Thyroid gland (tissue), 4 donors: ENCODE measurements at regions not wholly inside any gene's neighbourhood (a gene's known extent, or its start where the extent isn't known, plus 50 kb on each side); places are given as distances from the start of the nearest gene placed in this dataset.
A peak's percentile ranks its signal among the peaks of the same experiment; 100 is the strongest.

Source experiments
- DNase-seq, 2 donors: peaks; one replicate each; pipeline ENCODE4 v3.0.0-alpha.2; 2019
- H3K27ac ChIP-seq, 3 donors: fragments of 200-600 bp; sonication (generic); 1 replicate in 2 of 3; 2 replicates in 1 of 3; pipeline ENCODE4 v1.5.1; 2016 to 2019; ENCODE audit warnings: mild to moderate bottlenecking in 1 of 3, moderate library complexity in 1 of 3
- H3K27me3 ChIP-seq: fragments of 200-600 bp; sonication (generic); one replicate; pipeline ENCODE4 v1.5.1; 2019
- H3K36me3 ChIP-seq, 2 donors: fragments of 200-600 bp; sonication (generic); one replicate each; pipeline ENCODE4 v1.5.1; 2016 to 2019
- H3K4me1 ChIP-seq, 2 donors: fragments of 200-600 bp; sonication (generic); one replicate each; pipeline ENCODE4 v1.5.1; 2017 to 2019
- H3K4me3 ChIP-seq, 3 donors: fragments of 200-600 bp; sonication (generic); replicated peaks in 1 of 3; 1 replicate in 2 of 3; 2 replicates in 1 of 3; pipeline ENCODE4 v1.5.1; 2016; ENCODE audit warnings: mild to moderate bottlenecking in 1 of 3
- H3K9me3 ChIP-seq: fragments of 200-600 bp; sonication (generic); one replicate; pipeline ENCODE4 v1.5.1; 2017
- CTCF ChIP-seq, 6 experiments: fragments of 200-600 bp in 3 of 6; fragments of 450-650 bp in 3 of 6; sonication (generic) in 3 of 6; IDR thresholded peaks; one replicate each; pipeline ENCODE4 v1.5.1; 2016 to 2019; ENCODE audit warnings: antibody characterized with exemption in 6 of 6, mild to moderate bottlenecking in 2 of 6, inconsistent platforms in 1 of 6, moderate library complexity in 1 of 6
- POLR2A ChIP-seq, 2 donors: fragments of 450-650 bp; IDR thresholded peaks; one replicate each; pipeline ENCODE4 v1.6.1; 2017; ENCODE audit warnings: antibody characterized with exemption in 2 of 2, mild to moderate bottlenecking in 2 of 2, moderate library complexity in 1 of 2
- WGBS, 2 donors: methylation state at CpG; one replicate each; pipeline ENCODE4 v1.1.5; 2017; 5-methylcytosine and 5-hydroxymethylcytosine counted together
- intact Hi-C: fragments of 100-400 bp; cut with DNase I; formaldehyde crosslinking; loops from one replicate; pipeline ENCODE4 v1.15.1; 2023

- Histone ChIP-seq H3K4me3 (peak overlapping the region in 1 of 3 donors; percentile 2), H3K27ac (peak overlapping the region in 2 of 3 donors; percentile 53 to 64), H3K27me3 (no peaks in the 10 kb centered on the region), H3K9me3 (no peaks in the 10 kb centered on the region), H3K4me1 (peaks cover 10 to 31% of the 10 kb centered on the region in 2 donors), H3K36me3 (no peaks in the 10 kb centered on the region)
- TF ChIP-seq CTCF (IDR thresholded peaks at IDR 0.05) (no peak), POLR2A (IDR thresholded peaks at IDR 0.05) (no peak)
- 77 to 78% methylated on average over 3 of the region's 3 CpGs for WGBS, 2 donors
- DNase-seq, result peak in 1 of 2 donors; percentile 20
- intact Hi-C loops, result no loop called here
Measured at GRCh38 chr9:676780-677438, 164.6 kb upstream of the DMRT1 start.

GRCh38 chr9:677461-678097, 163.9 kb upstream of the DMRT1 start:
- Histone ChIP-seq H3K4me1 (peaks cover 11 to 31% of the 10 kb centered on the region in 2 donors), H3K4me3 (peak overlapping the region in 1 of 3 donors; percentile 2), H3K9me3 (no peaks in the 10 kb centered on the region), H3K27ac (peak overlapping the region in 2 of 3 donors; percentile 53 to 64), H3K36me3 (no peaks in the 10 kb centered on the region), H3K27me3 (no peaks in the 10 kb centered on the region)
- 45 to 46% methylated on average over 11 of the region's 11 CpGs for WGBS, 2 donors
- peak in 1 of 2 donors; percentile 47 for TF ChIP-seq POLR2A (IDR thresholded peaks at IDR 0.05)
- TF ChIP-seq CTCF (IDR thresholded peaks at IDR 0.05), result no peak
- peak in 1 of 2 donors; percentile 18 for DNase-seq
- intact Hi-C loops, result no loop called here

- no peak for TF ChIP-seq CTCF (IDR thresholded peaks at IDR 0.05)
- TF ChIP-seq POLR2A (IDR thresholded peaks at IDR 0.05), result no peak
- Histone ChIP-seq H3K4me1 (peaks cover 15 to 35% of the 10 kb centered on the region in 2 donors), H3K9me3 (no peaks in the 10 kb centered on the region), H3K36me3 (no peaks in the 10 kb centered on the region), H3K27ac (no peak overlapping the region), H3K27me3 (no peaks in the 10 kb centered on the region), H3K4me3 (no peak overlapping the region)
- intact Hi-C loops, result no loop called here
- WGBS, 2 donors, result 91 to 100% methylated on average over 1 of the region's 1 CpG
- no peak for DNase-seq
Measured at GRCh38 chr9:678897-679296, 162.6 kb upstream of the DMRT1 start.

GRCh38 chr9:679462-679861, 162.0 kb upstream of the DMRT1 start:
- no peak overlapping the region for H3K27ac ChIP-seq
- intact Hi-C loops, result no loop called here

More at GRCh38 chr9:679462-679861, 162.0 kb upstream of the DMRT1 start:
- no peak for TF ChIP-seq CTCF (IDR thresholded peaks at IDR 0.05)
- TF ChIP-seq POLR2A (IDR thresholded peaks at IDR 0.05), result no peak
- WGBS, 2 donors, result 94% methylated on average over 6 of the region's 6 CpGs
- no peak for DNase-seq
- Histone ChIP-seq H3K4me1 (peaks cover 21 to 35% of the 10 kb centered on the region in 2 donors), H3K4me3 (no peak overlapping the region), H3K36me3 (no peaks in the 10 kb centered on the region), H3K9me3 (no peaks in the 10 kb centered on the region), H3K27me3 (no peaks in the 10 kb centered on the region)
